ENCODE measurements at regions not wholly inside any gene's neighbourhood (a gene's known extent, or its start where the extent isn't known, plus 50 kb on each side); places are given as distances from the start of the nearest gene placed in this dataset.

DNA sequence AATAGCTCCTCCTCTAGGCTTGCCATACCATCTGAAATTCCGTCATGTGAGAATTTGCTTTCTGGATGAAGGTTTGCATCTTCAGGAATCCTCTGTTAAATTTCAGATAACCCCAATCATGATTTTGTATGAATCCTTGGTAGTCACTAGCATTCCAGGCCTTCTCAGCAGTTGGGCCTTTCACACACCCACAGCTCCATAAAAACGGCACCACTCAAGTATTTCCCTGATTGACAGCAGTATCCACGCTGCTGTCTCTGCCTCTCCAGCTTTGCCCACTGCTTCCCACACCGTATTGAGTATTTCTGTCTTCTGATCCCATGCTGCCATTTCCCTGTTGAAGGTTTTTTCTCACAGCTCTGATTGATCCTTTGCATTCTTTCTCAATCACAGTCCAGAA lies 208.7 kb upstream of the NCAM1 start:
- DNase-seq = no peak
- ATAC-seq = no peak

DNA sequence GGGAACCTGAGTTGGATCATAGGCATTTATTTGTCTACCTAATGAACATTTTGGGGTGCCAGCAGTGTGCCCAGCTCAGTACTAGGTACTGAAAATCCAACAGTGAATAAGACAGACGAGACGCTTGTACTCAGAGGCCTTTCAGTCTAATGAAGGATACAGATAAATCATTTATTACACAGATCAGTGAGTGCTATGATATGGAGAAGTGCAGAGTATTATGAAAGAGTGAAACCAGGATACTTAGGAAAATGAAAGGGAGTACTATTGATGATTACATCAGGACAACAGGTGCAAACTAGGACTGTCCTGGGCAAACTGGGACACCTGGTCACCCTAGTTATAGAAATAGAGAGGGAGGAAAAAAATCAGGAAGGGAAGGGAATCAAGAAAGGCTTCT lies 207.5 kb upstream of the NCAM1 start:
- no peak for ATAC-seq

DNA sequence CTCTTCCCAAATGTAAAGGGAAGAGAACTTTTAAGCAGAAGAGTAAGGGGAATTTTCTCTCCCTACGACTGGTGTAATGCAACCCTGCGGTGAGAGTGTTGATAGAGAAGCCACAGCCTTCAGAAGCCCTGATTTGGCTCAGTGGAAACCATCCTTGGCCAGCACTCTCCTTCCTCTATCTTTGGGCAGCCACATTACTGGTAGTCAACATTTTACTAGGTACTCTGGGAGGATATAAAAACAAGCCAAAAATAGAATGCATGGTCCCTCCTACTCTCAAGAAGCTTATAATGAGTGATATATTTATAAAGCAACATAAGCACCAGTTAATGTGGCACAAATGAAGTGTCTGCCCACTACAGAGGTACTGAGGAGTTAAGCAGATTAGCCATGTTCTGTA lies 201.8 kb upstream of the NCAM1 start:
- ATAC-seq (no peak), DNase-seq (no peak)

More for the DNA sequence above, 207.5 kb upstream of the NCAM1 start:
- no peak for DNase-seq

DNA sequence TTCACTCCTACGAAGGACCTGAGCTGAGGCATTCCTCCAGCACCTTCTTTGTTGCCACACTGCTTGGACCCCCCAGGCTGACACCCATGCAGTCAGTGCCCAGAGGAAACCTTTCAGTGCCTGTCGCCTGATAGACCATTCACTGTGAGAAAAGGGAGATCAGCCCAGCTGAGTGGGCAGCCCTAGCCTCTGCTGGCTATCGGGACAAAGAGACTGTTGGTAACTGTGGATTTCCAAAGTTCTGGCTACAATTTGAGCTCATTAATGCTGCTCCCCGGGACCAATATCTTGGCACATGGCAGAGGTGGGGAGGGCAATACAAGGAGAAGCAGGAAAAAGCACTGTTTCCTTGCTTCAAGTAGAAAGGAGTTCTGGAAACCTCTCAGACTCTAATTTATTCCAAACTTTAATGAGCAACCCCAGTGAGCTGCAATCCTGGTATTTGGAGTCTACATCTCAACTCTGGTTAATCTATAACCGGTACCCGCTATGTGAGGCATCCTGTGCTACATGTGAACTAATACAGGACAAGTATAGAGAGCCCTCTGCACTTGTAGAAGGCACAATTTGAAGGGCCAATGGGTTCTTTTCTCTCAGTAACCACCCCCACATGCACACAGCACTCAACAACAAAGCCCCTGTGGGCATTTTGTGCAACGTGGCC lies 200.7 kb upstream of the NCAM1 start:
- no peak for DNase-seq
- ATAC-seq = no peak

DNA sequence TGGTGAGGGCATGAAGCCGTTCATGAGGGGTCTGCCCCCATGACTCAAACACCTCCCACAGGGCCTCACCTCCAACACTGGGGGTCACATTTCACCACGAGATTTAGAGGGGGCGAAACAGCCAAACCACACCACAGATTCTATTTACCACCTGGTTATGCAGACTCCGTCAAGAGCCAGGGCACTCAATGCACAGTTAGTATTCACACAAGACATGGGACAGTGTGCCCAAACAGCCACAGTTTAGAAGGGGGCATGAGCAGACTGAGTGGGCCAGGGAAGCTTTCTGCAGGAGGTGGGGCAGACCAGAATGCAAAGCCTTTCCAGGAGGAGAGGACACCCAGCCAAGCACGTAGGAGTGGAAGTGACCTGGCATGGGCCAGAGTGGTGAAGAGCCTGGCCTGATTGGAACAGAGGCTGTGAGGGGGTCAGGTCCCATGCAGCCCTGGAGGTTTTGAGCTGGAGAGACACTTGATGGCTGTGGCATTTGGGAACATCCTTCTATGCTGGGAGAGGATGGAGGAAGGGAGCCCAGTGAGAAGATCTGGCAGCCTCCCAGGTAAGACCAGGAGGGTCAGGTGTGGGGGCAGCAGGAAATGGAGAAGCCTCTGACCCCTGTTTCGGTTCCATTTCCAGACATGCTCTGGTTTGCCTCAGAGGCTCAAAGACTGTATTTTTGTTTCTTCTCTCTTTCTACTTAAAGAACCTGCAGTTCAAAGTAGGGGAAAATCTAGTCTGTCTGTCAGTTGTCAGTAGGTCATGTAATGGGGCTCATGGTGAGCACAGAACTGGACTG lies 199.1 kb upstream of the NCAM1 start:
- no peak for DNase-seq
- ATAC-seq = no peak

DNA sequence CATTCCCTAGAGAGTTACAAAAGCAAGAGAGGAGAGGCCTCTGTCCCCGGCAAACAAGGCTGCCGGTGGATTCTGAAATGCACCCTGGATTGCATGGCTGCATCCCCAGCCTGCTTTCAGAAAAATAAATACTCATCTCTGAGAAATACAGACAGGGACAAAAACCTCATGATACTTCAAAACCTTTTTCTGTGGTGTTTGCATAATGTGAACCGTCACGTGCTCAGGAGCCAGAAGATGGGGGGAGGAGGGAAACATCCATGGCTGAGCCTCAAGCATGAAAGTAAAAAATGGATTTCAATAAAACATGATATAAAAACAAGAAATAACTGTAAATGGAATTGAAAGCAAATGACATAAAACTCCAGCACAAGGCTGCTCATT lies 198.5 kb upstream of the NCAM1 start:
- DNase-seq (no peak), ATAC-seq (no peak)

DNA sequence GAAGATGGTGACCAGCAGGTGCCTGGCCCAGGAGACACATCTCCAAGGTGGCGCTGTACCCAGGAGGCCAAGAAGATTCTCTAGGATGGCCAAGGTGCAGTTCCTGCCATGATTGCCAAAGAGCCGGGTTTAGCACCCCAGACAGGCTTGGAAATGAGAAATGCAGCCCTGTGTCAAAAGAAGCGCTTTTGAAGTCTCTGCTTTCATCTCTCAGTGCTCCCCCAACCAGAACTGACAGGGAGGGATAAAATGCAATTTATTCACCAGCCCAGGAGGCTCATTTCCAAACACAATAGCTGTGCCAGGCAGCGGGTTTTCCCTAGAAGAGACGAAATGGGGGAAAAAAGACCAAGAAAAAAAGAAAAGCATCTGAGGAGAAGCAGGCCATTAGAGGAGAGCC lies 195.9 kb upstream of the NCAM1 start:
- no peak for ATAC-seq
- no peak for DNase-seq

DNA sequence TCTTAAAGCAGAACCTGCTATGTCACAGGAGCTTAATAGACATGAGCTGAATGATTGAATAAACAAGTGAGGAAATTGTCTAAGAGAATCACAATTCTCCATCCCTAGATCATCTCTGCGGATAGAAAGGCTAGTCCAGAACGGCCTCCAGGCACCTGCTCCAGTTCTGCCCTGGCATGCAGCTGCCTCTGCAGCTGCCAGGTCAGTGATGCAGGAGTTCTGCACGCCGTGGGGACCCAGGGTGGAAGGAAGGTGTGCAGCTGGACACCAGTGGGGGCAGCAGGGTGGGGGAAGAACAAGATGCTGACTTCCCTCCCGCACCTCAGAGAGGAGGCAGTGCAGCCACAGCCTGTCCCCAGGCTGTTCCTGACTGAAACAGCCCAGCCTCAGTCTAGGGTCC lies 192.1 kb upstream of the NCAM1 start:
- DNase-seq (no peak), ATAC-seq (no peak)

DNA sequence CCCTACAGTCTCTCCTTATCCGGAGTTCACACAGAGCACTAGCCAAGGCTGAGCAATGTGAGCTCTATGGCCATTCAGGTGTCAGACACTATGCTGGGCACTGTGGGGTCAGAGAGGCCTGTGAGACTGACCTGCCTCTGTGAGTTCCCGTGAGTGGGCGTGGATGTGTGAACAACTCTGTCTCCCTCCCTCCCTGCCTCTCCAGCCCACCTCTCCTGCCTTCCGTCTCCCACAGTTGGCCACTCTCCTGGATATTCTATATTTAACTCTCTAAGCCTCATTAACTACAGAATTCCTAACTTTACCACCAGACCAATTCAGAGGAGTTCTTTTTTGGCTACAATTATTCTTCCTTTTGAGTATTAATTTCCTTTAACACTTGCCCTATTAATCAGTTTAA lies 191.6 kb upstream of the NCAM1 start:
- DNase-seq (no peak), ATAC-seq (no peak)

DNA sequence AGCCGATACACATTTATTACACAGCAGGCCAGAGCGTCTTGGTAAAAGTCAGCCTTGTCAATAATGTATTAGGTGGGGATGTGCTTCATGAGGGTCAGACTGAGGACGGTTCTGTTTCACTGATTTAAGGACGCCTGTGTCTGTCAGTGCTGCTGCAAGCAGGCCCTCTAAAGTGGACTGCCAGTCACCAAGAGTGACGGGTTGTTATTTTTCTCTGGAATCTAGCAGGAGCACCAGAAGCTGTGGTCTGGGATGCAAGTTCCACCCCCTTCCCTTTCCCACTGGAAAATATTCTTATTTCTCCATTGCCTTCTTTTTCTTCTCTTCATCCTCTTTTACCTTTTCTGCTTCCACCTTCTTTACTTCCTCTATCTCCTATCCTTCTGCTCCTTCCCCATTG lies 191.2 kb upstream of the NCAM1 start:
- DNase-seq (no peak), ATAC-seq (no peak)

DNA sequence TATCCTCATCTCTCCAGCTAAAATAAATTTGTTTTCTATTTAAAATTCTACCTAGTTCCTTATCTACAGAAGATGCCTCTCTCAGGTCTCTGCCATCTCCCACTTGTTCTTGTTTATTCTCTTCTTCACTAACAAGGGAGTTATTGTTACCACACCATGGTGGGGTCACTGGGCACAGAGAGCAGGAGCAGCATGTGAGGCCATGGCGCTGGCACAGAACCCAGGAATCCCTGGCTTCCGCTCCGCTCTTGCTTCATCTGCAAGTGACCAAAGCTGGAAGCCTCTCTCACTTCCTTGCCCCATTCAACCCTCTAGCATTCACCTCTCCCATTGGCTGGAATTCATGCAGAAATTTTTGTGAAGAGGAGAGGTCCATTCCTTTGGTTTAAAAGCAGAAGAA lies 190.7 kb upstream of the NCAM1 start:
- DNase-seq (no peak), ATAC-seq (no peak)

DNA sequence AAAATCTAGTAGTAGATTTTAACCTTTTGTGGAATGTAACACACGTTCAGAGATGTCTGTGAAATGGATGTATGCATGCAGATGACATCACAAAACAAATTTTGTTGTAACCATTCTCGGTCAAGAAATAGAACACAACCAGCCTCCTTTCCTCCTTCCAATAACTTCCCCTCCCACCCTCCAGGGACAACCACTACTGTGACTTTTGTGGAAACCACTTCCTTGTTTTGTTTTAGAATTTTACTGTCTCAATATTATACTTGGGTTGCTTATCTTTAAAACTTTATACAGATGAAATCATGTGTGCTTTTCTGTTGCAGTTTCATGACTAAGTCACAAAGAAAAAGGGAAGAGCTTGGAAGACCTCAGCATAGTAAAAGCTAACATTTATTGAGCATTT lies 189.4 kb upstream of the NCAM1 start:
- ATAC-seq (no peak), DNase-seq (no peak)

DNA sequence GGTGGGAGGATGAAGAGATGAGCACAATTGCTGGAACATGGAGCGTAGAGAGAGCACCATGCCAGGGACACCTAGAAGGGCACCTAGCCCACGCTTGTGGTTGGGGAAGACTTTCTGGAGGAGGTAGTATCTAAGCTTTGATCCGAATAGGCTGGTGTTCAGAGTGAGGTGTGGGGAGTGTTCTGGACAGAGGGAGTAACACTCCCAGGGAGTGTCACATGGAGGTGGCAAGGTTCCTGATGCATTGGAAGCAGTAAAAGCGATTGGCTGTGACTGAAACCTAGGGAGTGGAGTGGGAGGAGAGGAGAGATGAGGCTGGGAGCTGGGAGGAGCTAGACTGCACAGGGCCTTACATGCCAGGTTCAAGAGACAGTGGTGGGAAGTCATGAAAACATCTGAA lies 188.0 kb upstream of the NCAM1 start:
- DNase-seq (no peak), ATAC-seq (no peak)

DNA sequence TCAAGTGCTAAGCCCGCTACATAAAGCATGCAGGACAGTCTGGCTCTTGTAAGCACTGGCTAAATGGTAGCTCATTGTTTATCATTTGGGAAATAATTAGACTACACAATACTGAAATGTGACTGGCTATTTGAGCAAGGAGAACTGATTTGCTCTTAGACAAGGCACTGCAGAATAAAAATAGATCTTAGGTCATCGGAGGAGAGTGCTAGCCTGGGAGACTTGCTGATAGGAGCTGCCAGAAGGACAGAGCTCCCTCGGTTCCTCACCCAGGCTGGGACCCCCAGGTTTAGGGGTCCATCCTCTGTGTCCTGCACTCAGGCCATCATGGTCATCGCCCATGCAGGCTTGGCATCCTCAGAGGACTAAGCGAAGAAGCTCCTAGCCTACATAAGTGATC lies 184.4 kb upstream of the NCAM1 start:
- no peak for ATAC-seq

DNA sequence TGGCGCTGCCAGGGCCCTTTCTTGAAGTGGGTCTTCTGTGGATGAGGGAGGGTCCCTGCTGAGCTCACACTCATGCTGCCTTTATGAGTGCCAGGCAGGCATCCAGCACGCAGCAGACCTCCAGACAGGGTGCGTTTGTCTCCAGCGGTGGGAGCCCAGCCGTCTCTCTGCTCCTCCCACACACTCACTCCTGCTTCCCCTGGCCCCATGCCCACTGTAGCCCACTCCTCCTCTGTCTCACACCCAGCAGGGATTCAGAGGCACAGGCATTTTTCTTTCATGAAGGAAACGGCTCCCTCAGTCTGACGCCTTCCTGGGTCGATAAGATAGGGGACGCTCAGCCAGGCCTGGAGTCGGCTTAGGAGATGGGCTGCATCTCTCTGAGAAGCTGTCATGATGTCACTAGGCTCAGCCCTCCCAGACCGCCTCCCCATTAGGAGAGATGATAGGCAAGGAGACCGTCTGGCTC lies 183.9 kb upstream of the NCAM1 start:
- ATAC-seq = no peak
- no peak for DNase-seq

More for the DNA sequence above, 184.4 kb upstream of the NCAM1 start:
- DNase-seq = no peak

DNA sequence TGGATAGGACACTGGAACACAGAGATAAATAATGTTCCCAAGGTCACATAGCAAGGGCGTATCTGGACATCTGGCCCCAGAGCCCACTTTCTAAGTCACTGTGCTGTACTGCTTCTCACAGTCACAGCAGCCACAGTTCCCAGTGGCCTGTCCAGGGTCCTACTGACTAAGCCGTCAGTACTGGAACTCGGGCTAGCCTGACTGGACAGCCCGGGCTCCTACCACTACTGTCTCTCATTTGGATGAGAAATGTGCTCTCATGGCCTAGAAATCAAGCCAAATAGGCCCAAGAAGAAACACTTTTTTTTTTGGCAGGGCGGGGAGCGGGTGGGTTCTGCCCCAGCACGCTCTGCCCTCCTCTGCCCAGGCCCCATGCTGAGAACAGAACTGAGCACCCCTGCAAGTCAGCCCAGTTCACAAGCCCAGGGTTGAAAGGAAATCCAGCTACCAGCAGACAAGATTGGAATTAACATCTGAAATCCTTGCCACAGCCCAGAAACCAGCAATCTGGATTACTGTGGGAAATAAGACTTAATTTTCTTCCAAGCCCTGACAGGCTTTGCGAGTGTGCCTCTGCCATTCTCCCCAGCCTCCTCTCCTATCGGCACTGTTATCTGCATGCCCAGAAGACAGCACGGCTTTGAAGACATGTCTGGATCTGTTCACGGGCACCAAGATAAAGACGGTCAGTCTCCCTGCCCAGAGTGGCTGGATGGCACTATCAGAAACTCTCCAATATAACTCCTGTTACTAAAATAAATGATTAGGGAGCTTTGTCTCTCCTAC lies 182.9 kb upstream of the NCAM1 start:
- ATAC-seq (no peak), DNase-seq (no peak)

DNA sequence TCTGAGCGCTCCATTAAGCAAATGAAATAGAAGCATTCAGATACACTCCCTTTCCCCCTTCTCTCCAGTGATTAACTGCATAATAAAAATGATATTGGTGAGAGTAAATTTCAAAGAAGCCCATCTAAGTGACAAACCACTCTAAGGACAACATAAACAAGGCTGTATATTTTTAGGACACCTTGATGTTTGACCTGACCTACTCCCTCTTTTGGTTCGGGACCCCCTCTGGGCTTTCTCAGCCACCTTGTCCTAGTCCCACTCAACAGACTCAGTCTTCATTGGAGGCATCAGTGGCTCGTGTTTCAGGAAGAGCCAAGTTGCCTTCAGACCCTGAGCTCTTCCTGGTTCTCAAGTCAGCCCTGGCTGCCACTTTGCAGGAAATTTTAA lies 182.3 kb upstream of the NCAM1 start:
- no peak for DNase-seq
- ATAC-seq = no peak

DNA sequence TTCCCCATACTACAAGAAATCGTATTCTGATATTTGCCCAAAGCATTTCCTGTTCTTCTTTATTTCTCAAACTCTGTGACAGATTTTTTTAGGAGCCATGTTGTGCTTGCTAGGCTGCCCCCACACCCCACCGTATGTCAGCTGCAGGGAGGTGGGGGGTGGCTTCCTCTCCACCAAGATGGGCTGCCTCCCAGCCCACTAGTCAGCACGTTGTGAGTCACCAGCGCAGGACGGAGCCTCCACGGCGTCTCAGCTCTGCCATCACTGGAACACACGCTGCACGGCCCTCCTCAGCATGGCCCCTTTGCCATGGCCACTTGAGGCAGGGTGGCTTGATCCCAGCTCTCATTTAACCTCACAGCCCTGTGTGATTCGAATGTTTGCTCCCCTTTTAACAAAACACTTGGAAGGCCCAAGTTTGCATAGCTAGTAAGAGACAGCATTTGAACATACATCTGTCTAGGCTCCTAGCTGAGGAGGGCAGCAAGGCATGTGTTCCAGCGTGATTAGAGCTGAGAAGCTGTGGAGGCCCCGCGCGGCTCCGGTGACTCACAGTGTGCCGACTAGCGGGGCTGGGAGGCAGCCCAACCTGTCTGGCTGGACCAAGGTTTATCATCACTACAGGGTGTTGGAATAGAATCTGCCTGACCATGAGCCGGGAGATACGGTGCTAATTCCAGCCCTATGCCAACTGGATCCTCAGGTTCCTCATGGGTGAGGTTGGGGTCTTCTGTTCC lies 180.7 kb upstream of the NCAM1 start:
- ATAC-seq = no peak
- no peak for DNase-seq

DNA sequence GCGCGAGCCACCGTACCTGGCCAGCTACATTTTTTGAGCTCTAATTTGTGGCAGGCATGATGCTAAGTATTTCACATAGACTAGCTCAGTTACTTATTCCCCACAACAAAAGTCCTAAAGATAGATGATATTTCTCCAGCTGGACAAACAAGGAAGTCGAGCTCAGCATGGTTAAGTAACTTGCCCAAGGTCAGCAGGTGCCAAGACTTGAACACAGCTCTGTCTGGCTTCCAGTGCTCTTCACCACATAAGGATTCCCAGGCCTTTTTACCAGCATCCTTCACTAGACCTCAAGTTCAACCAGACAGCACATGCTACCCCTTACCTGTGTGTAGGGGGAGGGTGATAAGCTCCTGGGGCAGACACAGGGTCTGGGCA lies 177.3 kb upstream of the NCAM1 start:
- no peak for DNase-seq
- ATAC-seq = no peak

DNA sequence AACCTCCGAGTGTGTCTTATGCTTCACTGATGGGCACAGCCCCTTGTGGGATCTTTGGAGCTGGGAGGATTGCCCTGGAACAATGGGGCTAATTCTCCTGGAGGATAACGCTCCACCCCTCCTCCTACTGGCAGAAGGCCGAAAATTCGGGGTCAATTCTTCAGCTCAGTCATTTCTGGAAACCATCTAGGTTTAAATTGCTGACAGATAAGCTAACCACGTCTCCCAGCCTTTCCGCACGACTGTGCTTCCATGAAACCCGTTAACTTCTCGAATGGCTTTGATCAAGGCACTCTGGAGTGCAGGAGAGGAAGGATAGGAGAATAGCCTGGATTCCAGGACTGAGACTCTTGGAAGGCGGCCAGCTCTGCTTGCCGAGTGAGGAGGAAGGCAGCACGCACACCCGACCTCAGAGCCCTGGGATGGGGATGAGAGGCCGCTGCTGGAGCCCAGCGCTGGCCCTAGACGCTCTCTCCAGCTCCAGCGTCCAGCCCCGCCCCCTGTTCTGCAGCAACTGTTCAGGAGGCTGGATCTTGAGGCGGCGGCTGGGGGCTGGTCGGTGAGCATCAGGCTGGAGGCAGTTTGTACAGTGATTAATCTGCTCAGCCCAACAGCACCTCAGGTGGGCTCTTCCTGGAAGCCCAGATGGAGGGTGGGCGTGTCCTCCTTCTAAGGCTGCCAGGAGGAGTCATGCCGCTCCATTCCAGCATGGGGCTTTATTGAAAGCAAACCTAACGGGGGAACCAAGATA lies 176.7 kb upstream of the NCAM1 start:
- DNase-seq (no peak), ATAC-seq (no peak)

DNA sequence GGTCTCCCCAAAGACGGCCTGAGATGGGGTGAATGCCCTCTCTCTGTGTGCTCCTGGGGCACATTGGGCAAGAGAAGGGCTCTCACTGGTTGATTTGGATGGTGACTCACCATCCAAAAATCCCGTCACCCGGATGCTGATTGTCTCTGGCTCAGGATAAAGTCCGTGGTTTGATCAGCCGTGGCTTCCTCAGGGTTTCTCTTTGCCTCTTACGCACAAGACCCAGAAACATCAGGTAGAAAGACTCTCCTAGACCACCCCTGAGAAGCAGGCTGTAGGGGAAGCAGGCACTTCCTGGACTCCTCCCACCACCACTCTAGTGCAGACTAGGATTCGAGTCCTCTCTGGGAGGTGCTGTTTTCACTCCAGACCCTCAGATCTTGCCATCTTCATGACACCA lies 176.1 kb upstream of the NCAM1 start:
- ATAC-seq (no peak), DNase-seq (no peak)

DNA sequence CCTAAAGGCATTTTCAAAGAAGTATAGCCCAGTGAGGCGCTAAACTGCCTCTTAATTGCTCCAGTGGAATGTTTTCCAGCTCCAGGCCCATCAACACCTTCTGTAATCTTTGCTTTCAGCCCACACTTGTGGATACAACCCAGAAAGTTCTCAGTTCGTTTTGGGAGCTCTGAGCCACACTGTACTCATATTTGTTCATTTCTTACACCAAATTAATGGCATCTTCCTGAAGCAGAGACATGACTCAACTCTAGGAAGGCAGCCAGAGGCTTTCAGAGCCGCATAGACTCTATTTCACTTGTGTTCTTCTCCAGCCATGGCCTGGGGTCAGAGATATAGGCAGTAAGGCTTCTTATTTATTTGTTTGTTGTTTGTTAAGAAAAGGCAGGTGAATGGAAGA lies 175.5 kb upstream of the NCAM1 start:
- DNase-seq (no peak), ATAC-seq (no peak)
